H9 (cell line): ENCODE measurements at regions not wholly inside any gene's neighbourhood (a gene's known extent, or its start where the extent isn't known, plus 50 kb on each side); places are given as distances from the start of the nearest gene placed in this dataset.

Source experiments
- DNase-seq: peaks from one replicate; pipeline ENCODE4 v3.0.0-alpha.2; 2017
- H2AFZ ChIP-seq: one replicate; pipeline ENCODE4 v1.6.1; 2013; ENCODE audit warnings: mild to moderate bottlenecking, low read length, control low read depth, moderate library complexity
- H2AK5ac ChIP-seq: 2 replicates; pipeline ENCODE4 v1.6.1; 2013; ENCODE audit warnings: low read length, control low read depth, mixed read lengths; ENCODE audit not compliant: insufficient read length
- H2BK120ac ChIP-seq: one replicate; pipeline ENCODE4 v1.6.1; 2013; ENCODE audit warnings: low read depth, mild to moderate bottlenecking, low read length, control low read depth, inconsistent platforms; ENCODE audit not compliant: poor library complexity, severe bottlenecking
- H2BK12ac ChIP-seq: 2 replicates; pipeline ENCODE4 v1.6.1; 2013; ENCODE audit warnings: low read length, control low read depth, mixed read lengths, low read depth; ENCODE audit not compliant: insufficient read length
- H2BK15ac ChIP-seq: 2 replicates; pipeline ENCODE4 v1.6.1; 2013; ENCODE audit warnings: low read depth, low read length, control low read depth
- H2BK20ac ChIP-seq: one replicate; pipeline ENCODE4 v1.6.1; 2013; ENCODE audit warnings: low read depth, mild to moderate bottlenecking, low read length, control low read depth, inconsistent platforms; ENCODE audit not compliant: poor library complexity, severe bottlenecking
- H2BK5ac ChIP-seq: 2 replicates; pipeline ENCODE4 v1.6.1; 2013; ENCODE audit warnings: low read length, control low read depth, mixed read lengths; ENCODE audit not compliant: insufficient read length
- H3K14ac ChIP-seq: 2 replicates; pipeline ENCODE4 v1.6.1; 2013; ENCODE audit warnings: low read length, control low read depth; ENCODE audit not compliant: insufficient read depth
- H3K18ac ChIP-seq: 2 replicates; pipeline ENCODE4 v1.6.1; 2013; ENCODE audit warnings: low read depth, mild to moderate bottlenecking, mixed read lengths, low read length, control low read depth; ENCODE audit not compliant: insufficient read length
- H3K23ac ChIP-seq: 2 replicates; pipeline ENCODE4 v1.6.1; 2013; ENCODE audit warnings: low read length, control low read depth, mixed read lengths, low read depth; ENCODE audit not compliant: insufficient read length
- H3K23me2 ChIP-seq: 2 replicates; pipeline ENCODE4 v1.6.1; 2013; ENCODE audit warnings: low read depth, mild to moderate bottlenecking, mixed read lengths, low read length, control low read depth; ENCODE audit not compliant: insufficient read length, poor library complexity, severe bottlenecking
- H3K27ac ChIP-seq: 2 replicates; pipeline ENCODE4 v1.5.1; 2013; ENCODE audit warnings: low read length, control low read depth, mixed read lengths, low read depth; ENCODE audit not compliant: insufficient read length
- H3K27me3 ChIP-seq: 2 replicates; pipeline ENCODE4 v1.6.1; 2013; ENCODE audit warnings: low read length, control low read depth, inconsistent platforms; ENCODE audit not compliant: insufficient read depth
- H3K4ac ChIP-seq: 2 replicates; pipeline ENCODE4 v1.6.1; 2013; ENCODE audit warnings: low read depth, mild to moderate bottlenecking, control low read depth, inconsistent platforms, low read length, moderate library complexity
- H3K4me1 ChIP-seq: 2 replicates; pipeline ENCODE4 v1.6.1; 2013; ENCODE audit warnings: low read length, control low read depth, inconsistent platforms; ENCODE audit not compliant: insufficient read depth
- H3K4me2 ChIP-seq: 2 replicates; pipeline ENCODE4 v1.6.1; 2013; ENCODE audit warnings: low read length, control low read depth, mixed read lengths; ENCODE audit not compliant: insufficient read length, insufficient read depth
- H3K56ac ChIP-seq: 2 replicates; pipeline ENCODE4 v1.6.1; 2013; ENCODE audit warnings: low read depth, mild to moderate bottlenecking, mixed read lengths, low read length, control low read depth; ENCODE audit not compliant: insufficient read length
- H3K79me1 ChIP-seq: 2 replicates; pipeline ENCODE4 v1.6.1; 2013; ENCODE audit warnings: low read depth, mild to moderate bottlenecking, moderate library complexity, low read length, control low read depth, inconsistent platforms; ENCODE audit not compliant: insufficient read depth, poor library complexity, severe bottlenecking
- H3K79me2 ChIP-seq: 2 replicates; pipeline ENCODE4 v1.6.1; 2013; ENCODE audit warnings: low read length, control low read depth, inconsistent platforms; ENCODE audit not compliant: insufficient read depth
- H3K9ac ChIP-seq: 2 replicates; pipeline ENCODE4 v1.6.1; 2013; ENCODE audit warnings: low read length, control low read depth, mixed read lengths; ENCODE audit not compliant: insufficient read length; ENCODE audit errors: extremely low read depth
- H3K9me3 ChIP-seq: one replicate; pipeline ENCODE4 v1.6.1; 2013; ENCODE audit warnings: low read depth, low read length, inconsistent platforms; ENCODE audit not compliant: control insufficient read depth
- H3T11ph ChIP-seq: one replicate; pipeline ENCODE4 v1.6.1; 2013; ENCODE audit warnings: mild to moderate bottlenecking, low read length, control low read depth, inconsistent platforms
- H4K20me1 ChIP-seq: one replicate; pipeline ENCODE4 v1.6.1; 2013; ENCODE audit not compliant: control insufficient read depth, insufficient read length, insufficient read depth
- H4K5ac ChIP-seq: 2 replicates; pipeline ENCODE4 v1.6.1; 2013; ENCODE audit warnings: low read depth, mild to moderate bottlenecking, mixed read lengths, low read length, control low read depth; ENCODE audit not compliant: insufficient read length
- H4K8ac ChIP-seq: replicated peaks from 2 replicates; pipeline ENCODE4 v1.6.1; 2013; ENCODE audit warnings: low read length, control low read depth, mixed read lengths, low read depth; ENCODE audit not compliant: insufficient read length
- H4K91ac ChIP-seq: 2 replicates; pipeline ENCODE4 v1.6.1; 2013; ENCODE audit warnings: low read depth, mild to moderate bottlenecking, moderate library complexity, mixed read lengths, low read length, control low read depth; ENCODE audit not compliant: insufficient read length
- H3K27ac Mint-ChIP-seq, 3 experiments: 2 replicates in 2 of 3; 3 replicates in 1 of 3; pipeline ENCODE4 v1.8.0; 2020 to 2021; ENCODE audit warnings: mixed read lengths in 3 of 3, mild to moderate bottlenecking in 1 of 3, moderate library complexity in 1 of 3
- H3K27me3 Mint-ChIP-seq: 2 replicates; pipeline ENCODE4 v1.8.0; 2021; ENCODE audit warnings: low read depth, mild to moderate bottlenecking, moderate library complexity, mixed read lengths
- H3K36me3 Mint-ChIP-seq, 3 experiments: 2 replicates in 2 of 3; 3 replicates in 1 of 3; pipeline ENCODE4 v1.8.0; 2020 to 2021; ENCODE audit warnings: low read depth in 3 of 3, mixed read lengths in 3 of 3; ENCODE audit not compliant: insufficient read depth in 1 of 3
- H3K4me1 Mint-ChIP-seq, 2 experiments: 2 replicates each; pipeline ENCODE4 v1.8.0; 2020; ENCODE audit warnings: mixed read lengths in 2 of 2
- H3K4me3 Mint-ChIP-seq, 2 experiments: 2 replicates in 1 of 2; 3 replicates in 1 of 2; pipeline ENCODE4 v1.8.0; 2020 to 2021; ENCODE audit warnings: mild to moderate bottlenecking in 2 of 2, mixed read lengths in 2 of 2, moderate library complexity in 1 of 2
- H3K9me3 Mint-ChIP-seq, 2 experiments: 2 replicates in 1 of 2; 3 replicates in 1 of 2; pipeline ENCODE4 v1.8.0; 2020; ENCODE audit warnings: mild to moderate bottlenecking in 2 of 2, mixed read lengths in 2 of 2, moderate library complexity in 1 of 2
- WGBS: extraction: QIAGEN DNeasy Blood & Tissue Kit; methylation state at CpG from one replicate; pipeline ENCODE4 v1.1.7; 2013; ENCODE audit warnings: missing lambda C conversion rate, low lambda C conversion rate, mixed read lengths; ENCODE audit not compliant: insufficient read length; ENCODE audit errors: extremely low coverage; 5-methylcytosine and 5-hydroxymethylcytosine counted together
- TF ChIP-seq, protein P1 (sequence below): fragments of 200-600 bp; sonication (generic); conservative IDR thresholded peaks from 3 replicates; pipeline ENCODE4 v1.8.0; 2021; ENCODE audit warnings: antibody characterized with exemption, mild to moderate bottlenecking

DNA sequence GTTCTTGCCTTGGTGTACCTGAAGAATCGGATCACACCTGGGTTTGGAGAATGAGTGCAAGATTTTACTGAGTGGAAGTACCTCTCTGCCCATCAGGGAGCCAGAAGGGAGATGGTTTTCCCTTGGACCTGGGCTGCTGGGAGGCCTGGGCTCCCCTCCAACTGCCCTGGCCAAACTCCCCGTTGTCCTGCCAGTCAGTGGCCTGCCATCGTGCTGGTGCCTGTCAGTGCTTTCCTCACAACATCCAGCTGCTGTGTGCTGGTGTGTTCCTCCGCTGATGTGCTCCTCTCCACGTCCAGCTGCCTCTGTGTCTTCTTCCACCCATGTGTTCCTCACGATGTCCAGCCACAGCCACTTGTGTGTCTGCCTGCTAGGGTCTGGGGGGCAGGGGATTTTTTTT lies 87.9 kb upstream of the CLPB start:
- Histone ChIP-seq H2AK5ac (no peak overlapping the region), H3K56ac (no peak overlapping the region), H3K27me3 (no peaks in the 10 kb centered on the region), H3K79me2 (no peaks in the 10 kb centered on the region), H4K5ac (no peak overlapping the region), H2AFZ (no peak overlapping the region), H3K14ac (peak overlapping the region; percentile 58; the same call in 1 of the 2 replicates), H3K27ac (no peak overlapping the region), H3K4me2 (no peak overlapping the region), H3K18ac (no peak overlapping the region), H4K8ac (no peak overlapping the region), H3K23ac (no peak overlapping the region), H3K23me2 (no peaks in the 10 kb centered on the region), H3T11ph (no peak overlapping the region), H3K79me1 (no peaks in the 10 kb centered on the region), H3K9ac (no peak overlapping the region), H4K91ac (no peak overlapping the region), H2BK20ac (no peak overlapping the region), H2BK15ac (no peak overlapping the region), H2BK120ac (no peak overlapping the region), H3K9me3 (no peaks in the 10 kb centered on the region), H3K4me1 (no peaks in the 10 kb centered on the region), H4K20me1 (no peaks in the 10 kb centered on the region), H3K4ac (no peak overlapping the region), H2BK12ac (no peak overlapping the region), H2BK5ac (no peak overlapping the region)
- Mint-ChIP-seq H3K4me3 (no peak overlapping the region), H3K4me1 (peaks cover 3 to 12% of the 10 kb centered on the region in 2 experiments; a peak in 3 of 4 replicates), H3K36me3 (no peaks in the 10 kb centered on the region), H3K27me3 (peaks cover 4% of the 10 kb centered on the region), H3K27ac (no peak overlapping the region), H3K9me3 (no peaks in the 10 kb centered on the region)
- TF ChIP-seq, protein P1, sequence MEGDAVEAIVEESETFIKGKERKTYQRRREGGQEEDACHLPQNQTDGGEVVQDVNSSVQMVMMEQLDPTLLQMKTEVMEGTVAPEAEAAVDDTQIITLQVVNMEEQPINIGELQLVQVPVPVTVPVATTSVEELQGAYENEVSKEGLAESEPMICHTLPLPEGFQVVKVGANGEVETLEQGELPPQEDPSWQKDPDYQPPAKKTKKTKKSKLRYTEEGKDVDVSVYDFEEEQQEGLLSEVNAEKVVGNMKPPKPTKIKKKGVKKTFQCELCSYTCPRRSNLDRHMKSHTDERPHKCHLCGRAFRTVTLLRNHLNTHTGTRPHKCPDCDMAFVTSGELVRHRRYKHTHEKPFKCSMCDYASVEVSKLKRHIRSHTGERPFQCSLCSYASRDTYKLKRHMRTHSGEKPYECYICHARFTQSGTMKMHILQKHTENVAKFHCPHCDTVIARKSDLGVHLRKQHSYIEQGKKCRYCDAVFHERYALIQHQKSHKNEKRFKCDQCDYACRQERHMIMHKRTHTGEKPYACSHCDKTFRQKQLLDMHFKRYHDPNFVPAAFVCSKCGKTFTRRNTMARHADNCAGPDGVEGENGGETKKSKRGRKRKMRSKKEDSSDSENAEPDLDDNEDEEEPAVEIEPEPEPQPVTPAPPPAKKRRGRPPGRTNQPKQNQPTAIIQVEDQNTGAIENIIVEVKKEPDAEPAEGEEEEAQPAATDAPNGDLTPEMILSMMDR: no peak
- DNase-seq: no peak
- no CpG with 5 or more reads among the region's 6 CpGs for WGBS
